GM12891 (cell line): ENCODE measurements at regions not wholly inside any gene's neighbourhood (a gene's known extent, or its start where the extent isn't known, plus 50 kb on each side); places are given as distances from the start of the nearest gene placed in this dataset.

Source experiments
- POLR2A ChIP-seq: IDR thresholded peaks from 2 replicates; pipeline ENCODE4 v1.6.1; 2011; ENCODE audit warnings: low read depth, low read length, control low read depth
- POLR2AphosphoS5 ChIP-seq: IDR thresholded peaks from 2 replicates; pipeline ENCODE4 v1.6.1; 2011; ENCODE audit warnings: low read depth, low read length, control low read depth
- TAF1 ChIP-seq: IDR thresholded peaks from 2 replicates; pipeline ENCODE4 v1.6.1; 2011; ENCODE audit warnings: low read depth, low read length, control low read depth

DNA sequence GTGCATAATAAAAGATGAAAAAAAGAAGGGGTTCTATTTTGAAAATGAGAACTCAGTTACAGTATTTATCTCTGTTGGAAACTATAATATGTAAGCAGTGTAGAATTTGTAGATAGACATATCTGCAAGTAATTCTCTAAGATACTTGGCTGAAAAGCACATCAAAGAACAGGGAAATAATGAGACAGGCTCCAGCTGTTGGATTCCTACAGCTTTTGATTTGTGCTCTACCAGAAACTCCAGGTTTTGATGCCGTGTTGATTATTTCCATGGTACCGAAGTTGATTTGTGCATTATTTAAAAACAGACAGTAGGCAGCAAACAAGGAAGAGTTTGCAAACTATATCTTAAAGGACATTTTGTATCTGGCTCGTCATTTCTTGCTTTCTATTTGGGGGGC, 2098.7 kb upstream of the WWC1 start:
- TF ChIP-seq POLR2A (no peak), POLR2AphosphoS5 (no peak), TAF1 (no peak)
